Pancreas (tissue), 10 donors: ENCODE measurements at regions not wholly inside any gene's neighbourhood (a gene's known extent, or its start where the extent isn't known, plus 50 kb on each side); places are given as distances from the start of the nearest gene placed in this dataset.
A peak's percentile ranks its signal among the peaks of the same experiment; 100 is the strongest.

Source experiments
- ATAC-seq, 4 donors: fragments of 200-7000 bp; cut with Tn5 transposase; one replicate each; pipeline versions ENCODE4 v1.8.0 to v1.9.1; 2020; ENCODE audit warnings: mild to moderate bottlenecking in 4 of 4, moderate library complexity in 4 of 4
- DNase-seq, 6 donors: peaks; one replicate each; pipeline ENCODE4 v3.0.0-alpha.2; 2020
- FAIRE-seq: peaks from 2 replicates; lab custom pipeline; 2012; peaks lifted over from hg19 to GRCh38; lab: Jason Lieb, UNC
- H3K27ac ChIP-seq, 4 donors: fragments of 200-600 bp; sonication (generic); 1 replicate in 3 of 4; 2 replicates in 1 of 4; pipeline versions ENCODE4 v1.5.0 to v1.8.0; 2020
- H3K27me3 ChIP-seq, 4 donors: fragments of 200-600 bp; one replicate each; pipeline ENCODE4 v1.8.0; 2021
- H3K36me3 ChIP-seq, 3 donors: fragments of 200-600 bp; sonication (generic) in 1 of 3; one replicate each; pipeline versions ENCODE4 v1.5.0 to v1.8.0; 2020 to 2021
- H3K4me1 ChIP-seq, 3 donors: fragments of 200-600 bp; one replicate each; pipeline ENCODE4 v1.8.0; 2021
- H3K4me3 ChIP-seq, 4 donors: fragments of 200-600 bp; sonication (generic) in 2 of 4; one replicate each; pipeline versions ENCODE4 v1.5.0 to v1.8.0; 2020 to 2021
- H3K9me3 ChIP-seq, 4 donors: fragments of 200-600 bp; one replicate each; pipeline ENCODE4 v1.8.0; 2021
- CTCF ChIP-seq, 4 donors: fragments of 200-600 bp; sonication (generic) in 3 of 4; IDR thresholded peaks; one replicate each; pipeline versions ENCODE4 v1.5.0 to v1.8.0; 2021; ENCODE audit warnings: antibody characterized with exemption in 4 of 4
- WGBS, 2 donors: extraction: QIAGEN DNeasy Blood & Tissue Kit; methylation state at CpG; one replicate each; pipeline ENCODE4 v1.1.7; 2013; 5-methylcytosine and 5-hydroxymethylcytosine counted together
- intact Hi-C, 3 donors: fragments of 100-400 bp; cut with DNase I; formaldehyde crosslinking; loops; one replicate each; pipeline versions ENCODE4 v1.11.1 to v1.14.2; 2022
- donor health status: healthy with polysubstance abuse.
- donor health status: DM: no; HTN: no; CAD: no; lungs with moderate emphysema.
- donor health status: DM: no; HTN: no; CAD: no.
- donor health status: control.
- donor health status: control.
- donor health status: Bipolar disorder and iron deficiency.
- donor health status: DM: yes; HTN: yes; CAD: no.
- donor health status: DM: no; HTN: no; CAD: no.
- donor health status: DM: no; HTN: no; CAD: no.
- donor health status: DM: yes; HTN: yes; CAD: no.

- no peaks in the 10 kb centered on the region for H3K4me1 ChIP-seq
- no peaks in the 10 kb centered on the region for H3K9me3 ChIP-seq
- H3K36me3 ChIP-seq: no peaks in the 10 kb centered on the region
- WGBS, 2 donors: 64 to 68% methylated on average over 11 of the region's 11 CpGs
- no peak overlapping the region for H3K4me3 ChIP-seq
- peak; percentile 46 to 88 (median 84) for ATAC-seq
- FAIRE-seq: no peak
- no peaks in the 10 kb centered on the region for H3K27me3 ChIP-seq
- intact Hi-C loops: no loop called here
- TF ChIP-seq CTCF (IDR thresholded peaks at IDR 0.05): no peak
- peak in 4 of 6 donors; percentile 24 to 59 (median 34) for DNase-seq
- H3K27ac ChIP-seq: peak overlapping the region in 2 of 4 donors; percentile 33 to 41
These were observed 257.8 kb downstream of the SNX10 start for GRCh38 chr7:26549281-26549944.

GRCh38 chr7:26550492-26550891 lies 258.8 kb downstream of the SNX10 start:
- FAIRE-seq (no peak), ATAC-seq (peak in 1 of 4 donors; percentile 15), DNase-seq (no peak)
- Histone ChIP-seq H3K27ac (no peak overlapping the region), H3K36me3 (no peaks in the 10 kb centered on the region), H3K4me1 (no peaks in the 10 kb centered on the region), H3K9me3 (no peaks in the 10 kb centered on the region), H3K27me3 (peaks cover 0 to under 1% (median 0%) of the 10 kb centered on the region in 4 donors), H3K4me3 (no peak overlapping the region)
- WGBS, 2 donors: 62% methylated on average over 5 of the region's 5 CpGs
- intact Hi-C loops: no loop called here
- no peak for TF ChIP-seq CTCF (IDR thresholded peaks at IDR 0.05)

- DNase-seq: no peak
- FAIRE-seq: no peak
- ATAC-seq: no peak
- H3K9me3 ChIP-seq: no peaks in the 10 kb centered on the region
- peaks cover 0 to 3% (median 0%) of the 10 kb centered on the region in 4 donors for H3K27me3 ChIP-seq
- no peaks in the 10 kb centered on the region for H3K4me1 ChIP-seq
- intact Hi-C loops: no loop called here
- no peak for TF ChIP-seq CTCF (IDR thresholded peaks at IDR 0.05)
- no peak overlapping the region for H3K27ac ChIP-seq
- 65 to 72% methylated on average over 9 of the region's 9 CpGs for WGBS, 2 donors
- H3K36me3 ChIP-seq: no peaks in the 10 kb centered on the region
- no peak overlapping the region for H3K4me3 ChIP-seq
These were observed 260.1 kb downstream of the SNX10 start for GRCh38 chr7:26551740-26552139.

GRCh38 chr7:26553128-26553527 lies 261.5 kb downstream of the SNX10 start:
- Histone ChIP-seq H3K4me3 (no peak overlapping the region), H3K4me1 (no peaks in the 10 kb centered on the region), H3K9me3 (no peaks in the 10 kb centered on the region), H3K27me3 (peaks cover 0 to 3% (median 0%) of the 10 kb centered on the region in 4 donors), H3K36me3 (no peaks in the 10 kb centered on the region), H3K27ac (no peak overlapping the region)
- WGBS, 2 donors: 60 to 65% methylated on average over 2 of the region's 2 CpGs
- intact Hi-C loops: no loop called here
- TF ChIP-seq CTCF (IDR thresholded peaks at IDR 0.05): no peak
- no peak for FAIRE-seq
- DNase-seq: no peak
- ATAC-seq: no peak

GRCh38 chr7:26553582-26553981 lies 261.9 kb downstream of the SNX10 start:
- WGBS, 2 donors: 67 to 77% methylated on average over 3 of the region's 3 CpGs
- Histone ChIP-seq H3K36me3 (no peaks in the 10 kb centered on the region), H3K27me3 (peaks cover 0 to 3% (median 0%) of the 10 kb centered on the region in 4 donors), H3K4me3 (no peak overlapping the region), H3K9me3 (no peaks in the 10 kb centered on the region), H3K27ac (no peak overlapping the region), H3K4me1 (no peaks in the 10 kb centered on the region)
- ATAC-seq (no peak), FAIRE-seq (no peak), DNase-seq (no peak)
- TF ChIP-seq CTCF (IDR thresholded peaks at IDR 0.05): no peak
- intact Hi-C loops: no loop called here
